ENCODE measurements at regions not wholly inside any gene's neighbourhood (a gene's known extent, or its start where the extent isn't known, plus 50 kb on each side); places are given as distances from the start of the nearest gene placed in this dataset.

- TF ChIP-seq EZH2phosphoT487 (IDR thresholded peaks at IDR 0.05) (no peak), CTCF (IDR thresholded peaks at IDR 0.05) (no peak)
Observed at GRCh38 chr7:125197731-125198393, 268.2 kb upstream of the POT1 start.
